ENCODE measurements at regions not wholly inside any gene's neighbourhood (a gene's known extent, or its start where the extent isn't known, plus 50 kb on each side); places are given as distances from the start of the nearest gene placed in this dataset.

DNA sequence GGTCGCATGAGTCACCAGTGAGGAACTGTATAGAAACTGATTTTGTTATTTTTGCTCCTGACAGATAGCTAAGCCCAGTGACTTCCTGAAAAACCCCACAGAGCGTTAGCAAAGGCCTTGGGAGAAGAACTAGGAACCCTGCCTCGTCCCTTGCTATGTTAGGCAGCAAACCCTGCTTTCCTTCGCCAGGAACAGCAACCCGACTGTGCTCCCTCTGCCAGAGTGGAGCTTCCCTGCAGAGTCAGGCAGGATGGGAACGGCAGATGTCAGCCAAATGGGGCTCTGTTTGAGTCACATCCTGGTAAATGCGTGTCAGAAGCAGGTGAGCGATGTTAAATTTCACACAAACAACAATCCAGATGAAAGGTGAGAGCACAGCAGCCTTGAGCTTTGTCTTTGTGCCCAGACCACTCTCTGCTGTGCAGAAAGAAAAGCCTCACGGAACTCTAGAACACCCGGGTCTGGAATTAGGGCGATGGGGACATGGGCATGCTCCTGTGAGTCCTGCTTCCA lies 186.6 kb downstream of the ADAMTS15 start:
- peak; percentile 14 for DNase-seq (ENCODE audit: low spot score)
- Mint-ChIP-seq H3K27ac (peak overlapping the region; percentile 79), H3K36me3 (ENCODE audit: low read depth) (peaks cover 2% of the 10 kb centered on the region), H3K4me3 (peak overlapping the region; percentile 31), H3K9me3 (no peaks in the 10 kb centered on the region), H3K4me1 (ENCODE audit: low read depth) (peaks cover 64% of the 10 kb centered on the region), H3K27me3 (ENCODE audit: insufficient read depth) (no peaks in the 10 kb centered on the region)
- intact Hi-C loops (cut with micrococcal nuclease) = loop anchor here (5.0 to 10.0 kb wide), 3 partner anchors 203 to 280 kb away; partner anchors contain the start of gene SNX19

DNA sequence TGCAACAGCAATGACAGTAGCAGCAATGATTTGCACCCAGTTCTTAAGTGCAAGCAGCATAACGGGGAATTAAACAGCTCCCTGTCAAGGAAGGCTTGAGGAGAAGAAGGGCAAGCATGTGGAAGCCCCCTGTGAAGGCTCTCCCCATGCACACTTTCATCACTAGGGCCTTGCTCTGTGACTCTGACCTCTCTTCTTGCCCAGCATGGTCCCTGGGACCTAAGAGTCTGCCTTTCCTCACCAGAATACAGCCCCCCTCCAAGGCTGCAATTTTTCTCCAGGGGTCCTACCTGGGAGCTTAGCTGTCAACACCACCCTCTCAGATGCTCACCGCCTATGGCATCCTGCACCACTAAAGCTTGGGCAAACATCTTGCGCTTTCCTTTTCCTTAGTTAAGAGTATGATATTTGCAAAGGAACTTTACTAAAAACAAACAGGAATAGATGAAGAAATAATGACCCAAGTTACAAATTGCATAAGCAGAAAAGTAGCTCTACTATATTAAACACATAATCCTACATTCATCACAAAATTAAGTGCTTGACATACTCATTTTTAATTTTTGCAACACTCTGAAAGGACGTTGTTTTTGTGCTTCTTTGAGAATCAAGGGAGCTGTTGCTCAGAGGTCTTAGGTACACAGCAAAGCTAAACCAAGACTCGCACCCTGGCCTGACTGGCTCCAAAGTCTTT lies 187.6 kb downstream of the ADAMTS15 start:
- peak overlapping the region; percentile 22 for H3K27ac Mint-ChIP-seq
- no peaks in the 10 kb centered on the region for H3K9me3 Mint-ChIP-seq
- intact Hi-C loops (cut with micrococcal nuclease) = loop anchor here (10.0 kb wide), 2 partner anchors 229 to 279 kb away; partner anchors contain the start of gene SNX19
- no peak overlapping the region for H3K4me3 Mint-ChIP-seq
- no peaks in the 10 kb centered on the region for H3K27me3 Mint-ChIP-seq (ENCODE audit: insufficient read depth)
- peaks cover 2% of the 10 kb centered on the region for H3K36me3 Mint-ChIP-seq (ENCODE audit: low read depth)
- peaks cover 58% of the 10 kb centered on the region for H3K4me1 Mint-ChIP-seq (ENCODE audit: low read depth)
- no peak for DNase-seq (ENCODE audit: low spot score)

DNA sequence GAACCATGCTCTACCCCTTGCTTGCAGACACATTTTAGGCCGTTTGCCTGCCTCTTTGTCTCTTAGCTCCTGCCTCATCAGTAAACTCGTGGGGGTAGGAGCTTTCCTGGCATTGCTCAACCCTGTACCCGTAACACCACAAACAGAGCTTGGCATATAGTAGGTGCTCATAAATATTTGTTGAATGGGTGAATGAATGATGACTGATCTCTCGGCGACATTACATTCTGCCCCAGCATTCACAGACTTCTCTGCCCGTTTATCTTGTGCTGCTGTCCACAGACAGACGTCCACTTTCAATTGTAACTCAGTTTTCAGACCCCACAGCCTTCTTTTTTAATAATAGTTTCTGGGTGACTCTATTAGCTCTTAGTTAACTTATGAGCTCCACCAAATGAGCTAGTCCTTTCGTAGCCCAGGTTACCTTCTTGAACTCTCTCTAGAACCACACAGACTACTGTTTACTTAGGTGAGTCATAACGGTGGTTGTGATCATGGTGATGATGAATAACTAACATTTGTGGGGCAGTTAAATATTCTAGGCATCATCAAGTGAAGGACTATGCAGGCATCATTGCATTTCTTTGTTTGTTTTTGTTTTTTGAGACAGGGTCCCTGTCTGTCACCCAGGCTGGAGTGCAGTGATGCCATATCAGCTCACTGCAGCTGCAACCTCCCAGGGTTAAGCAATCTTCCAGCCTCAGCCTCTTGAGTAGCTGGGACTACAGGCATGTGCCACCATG lies 188.4 kb downstream of the ADAMTS15 start:
- Mint-ChIP-seq H3K36me3 (ENCODE audit: low read depth) (no peaks in the 10 kb centered on the region), H3K27me3 (ENCODE audit: insufficient read depth) (no peaks in the 10 kb centered on the region)
- intact Hi-C loops (cut with micrococcal nuclease) = loop anchor here (10.0 kb wide), 2 partner anchors 228 to 278 kb away; partner anchors contain the start of gene SNX19

DNA sequence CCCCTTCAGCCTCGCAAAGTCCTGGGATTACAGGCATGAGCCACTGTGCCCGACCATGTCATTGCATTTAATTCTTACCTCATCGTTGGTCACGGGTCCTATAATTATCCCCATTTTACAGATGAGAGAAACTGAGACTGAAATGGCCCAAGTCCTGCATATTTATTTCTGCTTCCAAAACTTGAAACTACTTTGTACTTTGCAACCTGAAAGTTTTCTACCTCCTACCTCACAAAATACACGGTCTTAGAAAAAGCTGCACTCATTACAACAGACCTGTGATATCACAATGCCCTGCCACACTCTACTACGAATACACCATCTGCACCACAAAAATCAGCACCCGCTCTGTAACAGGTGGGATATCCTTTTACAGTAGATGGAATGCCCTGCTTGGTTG lies 189.1 kb downstream of the ADAMTS15 start:
- H3K36me3 Mint-ChIP-seq (ENCODE audit: low read depth) = no peaks in the 10 kb centered on the region
- DNase-seq (ENCODE audit: low spot score) = no peak
- H3K27ac Mint-ChIP-seq = no peak overlapping the region
- peaks cover 47% of the 10 kb centered on the region for H3K4me1 Mint-ChIP-seq (ENCODE audit: low read depth)
- no peak overlapping the region for H3K4me3 Mint-ChIP-seq
- intact Hi-C loops (cut with micrococcal nuclease) = loop anchor here (10.0 kb wide), 2 partner anchors 227 to 277 kb away; partner anchors contain the start of gene SNX19
- H3K9me3 Mint-ChIP-seq = no peaks in the 10 kb centered on the region
- H3K27me3 Mint-ChIP-seq (ENCODE audit: insufficient read depth) = no peaks in the 10 kb centered on the region

More for the DNA sequence above, 188.4 kb downstream of the ADAMTS15 start:
- H3K9me3 Mint-ChIP-seq = no peaks in the 10 kb centered on the region
- peak overlapping the region; percentile 25 for H3K27ac Mint-ChIP-seq
- H3K4me1 Mint-ChIP-seq (ENCODE audit: low read depth) = peaks cover 52% of the 10 kb centered on the region
- DNase-seq (ENCODE audit: low spot score) = no peak
- peak overlapping the region; percentile 0 for H3K4me3 Mint-ChIP-seq

DNA sequence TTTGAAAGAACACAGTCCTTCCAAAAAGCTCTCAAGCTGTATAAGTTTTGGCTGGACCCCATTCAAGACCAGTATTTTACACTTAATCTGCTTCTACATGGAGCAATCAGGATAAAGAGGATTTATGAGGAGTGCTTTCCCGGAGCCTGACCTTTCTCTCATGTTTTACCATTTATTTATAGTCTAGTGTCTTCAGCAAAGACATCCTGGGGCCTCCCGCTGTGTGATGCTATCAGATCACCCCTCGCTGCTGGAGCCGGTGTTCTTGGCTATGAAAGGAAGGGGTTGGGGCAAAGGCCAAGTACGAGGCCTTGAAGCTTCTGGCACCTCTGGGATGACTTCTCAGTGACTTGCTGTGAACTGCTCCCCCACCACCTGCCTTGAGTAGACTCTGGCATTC lies 189.6 kb downstream of the ADAMTS15 start:
- no peak overlapping the region for H3K27ac Mint-ChIP-seq
- no peak overlapping the region for H3K4me3 Mint-ChIP-seq
- H3K9me3 Mint-ChIP-seq = no peaks in the 10 kb centered on the region
- intact Hi-C loops (cut with micrococcal nuclease) = loop anchor here (10.0 kb wide), 2 partner anchors 227 to 277 kb away; partner anchors contain the start of gene SNX19
- no peaks in the 10 kb centered on the region for H3K27me3 Mint-ChIP-seq (ENCODE audit: insufficient read depth)
- no peaks in the 10 kb centered on the region for H3K36me3 Mint-ChIP-seq (ENCODE audit: low read depth)
- peaks cover 47% of the 10 kb centered on the region for H3K4me1 Mint-ChIP-seq (ENCODE audit: low read depth)
- no peak for DNase-seq (ENCODE audit: low spot score)

DNA sequence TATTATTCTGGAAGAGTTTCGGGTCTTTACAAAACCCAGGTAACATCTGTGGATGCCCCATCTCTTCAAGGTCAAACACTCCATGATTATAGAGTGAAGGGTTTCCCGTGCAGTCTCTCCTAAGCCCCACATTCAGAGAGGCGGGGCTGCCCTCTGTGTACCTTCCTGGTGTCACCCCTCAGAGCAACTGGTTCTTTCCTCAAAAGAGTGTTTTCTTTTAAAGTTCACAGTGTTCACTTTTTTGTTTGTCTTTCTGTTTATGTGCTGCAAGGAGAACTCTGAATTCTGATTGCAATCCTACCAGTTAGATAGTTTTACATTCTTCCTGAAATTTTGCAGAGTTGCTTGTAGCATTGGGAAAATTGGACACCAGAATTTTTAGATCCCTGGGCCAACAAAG lies 190.2 kb downstream of the ADAMTS15 start:
- intact Hi-C loops (cut with micrococcal nuclease) = loop anchor here (10.0 kb wide), 2 partner anchors 226 to 276 kb away; partner anchors contain the start of gene SNX19

DNA sequence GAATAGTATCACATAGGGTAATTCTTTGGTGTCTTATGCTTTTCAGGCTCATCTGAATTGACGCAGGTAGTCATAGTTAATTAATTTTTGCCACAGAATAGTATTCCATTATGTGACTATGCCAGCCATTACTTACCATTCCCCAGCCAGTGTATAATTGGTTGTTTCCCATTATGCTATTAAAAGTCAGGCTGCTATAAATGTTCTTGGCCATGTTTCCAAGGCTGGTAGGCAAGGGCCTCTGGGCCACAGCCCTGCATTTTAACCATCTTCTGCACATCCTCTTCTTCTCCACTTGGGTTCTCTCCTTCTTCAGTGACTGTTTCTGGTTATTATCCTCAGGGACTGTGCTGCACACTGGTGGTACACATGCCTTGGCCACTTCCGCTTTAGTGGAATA lies 190.9 kb downstream of the ADAMTS15 start:
- Mint-ChIP-seq H3K4me1 (ENCODE audit: low read depth) (peaks cover 33% of the 10 kb centered on the region), H3K27me3 (ENCODE audit: insufficient read depth) (no peaks in the 10 kb centered on the region)

More for the DNA sequence above, 190.2 kb downstream of the ADAMTS15 start:
- Mint-ChIP-seq H3K4me3 (no peak overlapping the region), H3K27me3 (ENCODE audit: insufficient read depth) (no peaks in the 10 kb centered on the region), H3K27ac (no peak overlapping the region), H3K9me3 (no peaks in the 10 kb centered on the region), H3K36me3 (ENCODE audit: low read depth) (no peaks in the 10 kb centered on the region), H3K4me1 (ENCODE audit: low read depth) (peaks cover 41% of the 10 kb centered on the region)
- no peak for DNase-seq (ENCODE audit: low spot score)

DNA sequence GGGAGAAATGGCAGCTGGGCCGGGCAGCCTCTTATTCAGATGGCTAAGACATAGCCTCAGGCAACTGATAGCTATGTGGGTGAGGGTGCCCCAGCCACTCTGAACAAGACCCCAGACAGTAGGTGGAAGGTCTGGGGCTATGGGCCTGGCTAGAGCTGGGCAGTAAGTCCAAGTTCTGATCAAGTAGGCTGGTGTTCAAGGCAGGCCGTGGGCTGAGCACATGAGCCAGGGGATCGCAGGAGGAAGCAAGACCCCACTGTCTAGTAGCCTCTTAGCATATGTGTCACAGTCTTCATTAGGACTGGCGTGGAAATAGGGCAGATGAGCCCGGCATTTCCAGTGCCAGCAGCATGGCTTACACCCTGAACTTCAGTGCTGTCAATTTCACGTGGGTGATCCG lies 192.1 kb downstream of the ADAMTS15 start:
- Mint-ChIP-seq H3K4me3 (no peak overlapping the region), H3K27me3 (ENCODE audit: insufficient read depth) (no peaks in the 10 kb centered on the region), H3K36me3 (ENCODE audit: low read depth) (no peaks in the 10 kb centered on the region), H3K27ac (no peak overlapping the region), H3K9me3 (no peaks in the 10 kb centered on the region), H3K4me1 (ENCODE audit: low read depth) (peaks cover 22% of the 10 kb centered on the region)
- no peak for DNase-seq (ENCODE audit: low spot score)
- intact Hi-C loops (cut with micrococcal nuclease) = no loop called here

More for the DNA sequence above, 190.9 kb downstream of the ADAMTS15 start:
- H3K36me3 Mint-ChIP-seq (ENCODE audit: low read depth) = no peaks in the 10 kb centered on the region
- intact Hi-C loops (cut with micrococcal nuclease) = loop anchor here (10.0 kb wide), 2 partner anchors 225 to 275 kb away; partner anchors contain the start of gene SNX19
- no peaks in the 10 kb centered on the region for H3K9me3 Mint-ChIP-seq
- H3K4me3 Mint-ChIP-seq = no peak overlapping the region
- H3K27ac Mint-ChIP-seq = no peak overlapping the region
- DNase-seq (ENCODE audit: low spot score) = no peak

DNA sequence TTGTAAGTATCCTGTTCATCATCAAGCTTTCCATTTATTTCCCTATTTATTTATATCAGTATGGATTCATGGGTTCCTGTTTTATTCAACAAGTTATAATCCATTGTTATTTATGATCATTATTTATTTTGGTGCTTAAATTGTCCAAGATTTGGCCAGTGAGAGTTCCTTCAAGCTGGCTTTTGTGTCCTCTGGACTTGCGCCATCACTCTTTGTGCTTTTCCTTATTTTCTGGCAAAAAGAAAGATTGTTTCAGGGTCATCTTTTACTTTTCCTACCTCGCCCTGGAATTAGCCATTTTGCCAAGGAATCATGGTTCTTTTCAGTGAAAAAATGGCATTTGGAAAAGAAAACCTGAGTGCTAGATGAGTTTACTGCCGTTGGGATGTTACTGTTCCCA lies 193.4 kb downstream of the ADAMTS15 start:
- H3K27ac Mint-ChIP-seq = no peak overlapping the region
- H3K36me3 Mint-ChIP-seq (ENCODE audit: low read depth) = no peaks in the 10 kb centered on the region
- no peak for DNase-seq (ENCODE audit: low spot score)
- H3K27me3 Mint-ChIP-seq (ENCODE audit: insufficient read depth) = no peaks in the 10 kb centered on the region
- no peaks in the 10 kb centered on the region for H3K9me3 Mint-ChIP-seq
- intact Hi-C loops (cut with micrococcal nuclease) = no loop called here
- H3K4me1 Mint-ChIP-seq (ENCODE audit: low read depth) = peaks cover 9% of the 10 kb centered on the region
- no peak overlapping the region for H3K4me3 Mint-ChIP-seq

DNA sequence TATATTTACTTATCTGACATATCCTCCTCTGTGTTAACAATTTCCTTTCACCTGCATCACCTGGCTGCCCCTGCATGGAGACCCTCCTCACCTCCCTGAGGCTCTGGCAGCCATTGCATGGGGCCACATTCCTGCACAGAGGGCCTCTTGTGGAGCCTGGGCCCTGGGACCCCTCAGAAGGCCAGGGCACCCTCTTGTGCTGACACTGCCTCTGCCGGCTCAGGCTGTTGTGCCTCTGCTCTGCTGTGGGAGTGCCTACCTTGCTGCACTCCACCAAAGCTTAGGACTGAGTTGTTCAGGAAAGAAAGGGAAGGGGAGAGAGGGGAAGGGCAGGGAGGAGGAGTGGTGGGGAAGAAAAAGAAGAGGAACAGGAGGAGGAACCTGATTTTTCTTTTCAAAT lies 194.5 kb downstream of the ADAMTS15 start:
- H3K36me3 Mint-ChIP-seq (ENCODE audit: low read depth) = no peaks in the 10 kb centered on the region
- H3K4me1 Mint-ChIP-seq (ENCODE audit: low read depth) = no peaks in the 10 kb centered on the region
- H3K9me3 Mint-ChIP-seq = no peaks in the 10 kb centered on the region
- no peak overlapping the region for H3K27ac Mint-ChIP-seq
- intact Hi-C loops (cut with micrococcal nuclease) = no loop called here
- peaks cover 2% of the 10 kb centered on the region for H3K27me3 Mint-ChIP-seq (ENCODE audit: insufficient read depth)
- no peak overlapping the region for H3K4me3 Mint-ChIP-seq
- DNase-seq (ENCODE audit: low spot score) = no peak

DNA sequence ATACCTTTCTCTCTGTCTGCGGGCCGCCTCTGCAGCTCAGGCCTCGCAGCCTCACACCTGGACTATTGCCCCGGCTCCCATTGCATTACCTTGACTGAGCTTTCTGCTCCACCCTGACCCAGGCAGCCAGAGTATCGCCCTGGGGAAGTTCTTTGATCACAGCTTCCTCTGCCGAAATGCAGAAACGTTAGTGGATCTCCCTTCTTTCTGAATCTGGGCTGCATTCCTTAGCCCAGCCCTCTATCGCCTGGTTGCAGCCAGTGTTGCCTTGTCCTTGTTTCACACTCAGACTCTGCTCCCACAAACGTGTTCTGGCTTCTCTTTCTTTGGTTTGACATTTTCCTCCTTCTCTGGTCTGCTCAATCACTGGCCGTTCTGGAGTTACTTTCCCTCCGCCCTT lies 195.7 kb downstream of the ADAMTS15 start:
- H3K36me3 Mint-ChIP-seq (ENCODE audit: low read depth) = no peaks in the 10 kb centered on the region
- intact Hi-C loops (cut with micrococcal nuclease) = no loop called here
- peaks cover 2% of the 10 kb centered on the region for H3K27me3 Mint-ChIP-seq (ENCODE audit: insufficient read depth)
- H3K27ac Mint-ChIP-seq = no peak overlapping the region
- no peaks in the 10 kb centered on the region for H3K4me1 Mint-ChIP-seq (ENCODE audit: low read depth)
- H3K9me3 Mint-ChIP-seq = no peaks in the 10 kb centered on the region
- H3K4me3 Mint-ChIP-seq = no peak overlapping the region
- DNase-seq (ENCODE audit: low spot score) = no peak

DNA sequence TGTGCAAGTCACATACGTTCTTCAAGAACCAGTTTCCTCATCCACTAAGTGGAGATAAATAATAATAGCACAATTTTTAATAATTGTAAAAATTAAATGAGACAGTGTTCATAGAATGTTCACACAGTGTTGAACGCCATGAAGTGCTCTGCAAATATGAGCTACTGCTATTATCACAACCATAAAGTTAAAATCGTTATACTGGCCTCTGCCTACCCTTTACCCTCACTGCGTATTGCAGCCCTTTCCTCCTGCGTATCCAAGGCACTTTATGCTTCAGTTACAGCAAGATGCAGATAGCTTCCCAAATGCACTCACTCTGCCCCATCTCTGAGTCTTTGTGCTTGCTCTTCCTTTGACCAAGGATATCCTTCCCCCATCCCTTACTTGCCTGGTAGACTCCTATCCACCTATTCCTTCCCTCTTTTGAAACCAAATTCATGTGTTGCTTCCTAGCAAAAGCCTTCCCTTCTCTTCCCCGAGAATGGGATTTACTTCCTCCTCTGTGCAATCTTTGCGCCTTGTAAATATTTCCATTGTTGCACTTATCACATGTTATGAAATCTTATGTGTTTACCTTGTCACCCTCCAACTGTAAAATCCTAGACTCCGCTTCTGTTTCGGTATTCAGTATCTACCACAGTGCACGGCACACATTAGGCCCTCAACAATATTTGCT lies 196.9 kb downstream of the ADAMTS15 start:
- H3K4me3 Mint-ChIP-seq = no peak overlapping the region
- no peak for DNase-seq (ENCODE audit: low spot score)

More for the DNA sequence above, 196.9 kb downstream of the ADAMTS15 start:
- Mint-ChIP-seq H3K27ac (no peak overlapping the region), H3K4me1 (ENCODE audit: low read depth) (no peaks in the 10 kb centered on the region), H3K36me3 (ENCODE audit: low read depth) (no peaks in the 10 kb centered on the region), H3K9me3 (no peaks in the 10 kb centered on the region), H3K27me3 (ENCODE audit: insufficient read depth) (peaks cover 2% of the 10 kb centered on the region)
- intact Hi-C loops (cut with micrococcal nuclease) = no loop called here
